Head of caudate nucleus (tissue), 42 donors: ENCODE measurements at regions not wholly inside any gene's neighbourhood (a gene's known extent, or its start where the extent isn't known, plus 50 kb on each side); places are given as distances from the start of the nearest gene placed in this dataset.

Experiments used
- DNase-seq, 42 donors: peaks; one replicate each; pipeline versions ENCODE4 v3.0.0 to v3.0.0-alpha.2; 2020 to 2021; ENCODE audit warnings: mixed read lengths in 7 of 42
- intact Hi-C: fragments of 100-400 bp; cut with DNase I; formaldehyde crosslinking; loops from one replicate; pipeline ENCODE4 v1.15.0; 2022

GRCh38 chr22:48896766-48897644 lies 930.7 kb downstream of the BRD1 start:
- intact Hi-C loops, result no loop called here
- DNase-seq, result peak in 10 of 42 donors; percentile 7 to 49 (median 15)

- intact Hi-C loops, result no loop called here
- DNase-seq, result peak in 15 of 42 donors; percentile 3 to 54 (median 26)
Observed at GRCh38 chr22:48895831-48896765, 931.6 kb downstream of the BRD1 start.

GRCh38 chr22:48895336-48895735 lies 932.3 kb downstream of the BRD1 start:
- peak in 9 of 42 donors; percentile 7 to 26 (median 11) for DNase-seq

GRCh38 chr22:48894804-48895250 lies 932.8 kb downstream of the BRD1 start:
- peak in 11 of 42 donors; percentile 0 to 39 (median 14) for DNase-seq
- intact Hi-C loops, result no loop called here

More at GRCh38 chr22:48895336-48895735, 932.3 kb downstream of the BRD1 start:
- intact Hi-C loops, result no loop called here

- intact Hi-C loops, result no loop called here
- peak in 12 of 42 donors; percentile 2 to 52 (median 16) for DNase-seq
Observed at GRCh38 chr22:48894064-48894671, 933.5 kb downstream of the BRD1 start.

GRCh38 chr22:48893288-48894063 lies 934.2 kb downstream of the BRD1 start:
- peak in 11 of 42 donors; percentile 1 to 40 (median 9) for DNase-seq
- intact Hi-C loops, result no loop called here

GRCh38 chr22:48892578-48893287 lies 934.9 kb downstream of the BRD1 start:
- DNase-seq, result peak in 17 of 42 donors; percentile 8 to 68 (median 28)
- intact Hi-C loops, result no loop called here

- intact Hi-C loops, result no loop called here
- DNase-seq, result peak in 10 of 42 donors; percentile 1 to 34 (median 8)
Observed at GRCh38 chr22:48891688-48892577, 935.7 kb downstream of the BRD1 start.

GRCh38 chr22:48890693-48891554 lies 936.7 kb downstream of the BRD1 start:
- intact Hi-C loops, result no loop called here
- DNase-seq, result peak in 12 of 42 donors; percentile 1 to 41 (median 6)

- intact Hi-C loops, result no loop called here
- DNase-seq, result peak in 12 of 42 donors; percentile 1 to 25 (median 8)
Observed at GRCh38 chr22:48889887-48890692, 937.6 kb downstream of the BRD1 start.

GRCh38 chr22:48889209-48889830 lies 938.4 kb downstream of the BRD1 start:
- intact Hi-C loops, result no loop called here
- DNase-seq, result peak in 14 of 42 donors; percentile 1 to 24 (median 8)

GRCh38 chr22:48888466-48889208 lies 939.0 kb downstream of the BRD1 start:
- DNase-seq, result peak in 11 of 42 donors; percentile 1 to 36 (median 6)
- intact Hi-C loops, result no loop called here
